Vagina (tissue), 2 donors: ENCODE measurements at regions not wholly inside any gene's neighbourhood (a gene's known extent, or its start where the extent isn't known, plus 50 kb on each side); places are given as distances from the start of the nearest gene placed in this dataset.

ENCODE experiments used
- DNase-seq, 2 donors: peaks; one replicate each; pipeline ENCODE4 v3.0.0-alpha.2; 2017; ENCODE audit errors: extremely low spot score in 2 of 2
- H3K27ac ChIP-seq: fragments of 200-600 bp; sonication (generic); one replicate; pipeline ENCODE4 v1.5.1; 2019
- H3K27me3 ChIP-seq: fragments of 200-600 bp; sonication (generic); one replicate; pipeline ENCODE4 v1.5.1; 2019
- H3K36me3 ChIP-seq, 2 donors: fragments of 200-600 bp; sonication (generic); one replicate each; pipeline ENCODE4 v1.5.1; 2017 to 2019
- H3K4me1 ChIP-seq: fragments of 200-600 bp; sonication (generic); one replicate; pipeline ENCODE4 v1.5.1; 2019
- H3K4me3 ChIP-seq, 2 donors: fragments of 200-600 bp; sonication (generic); 1 replicate in 1 of 2; 2 replicates in 1 of 2; pipeline ENCODE4 v1.5.1; 2016 to 2019
- H3K9me3 ChIP-seq: fragments of 200-600 bp; sonication (generic); one replicate; pipeline ENCODE4 v1.5.1; 2019
- POLR2A ChIP-seq, 2 donors: fragments of 450-650 bp; IDR thresholded peaks; one replicate each; pipeline ENCODE4 v1.6.1; 2017; ENCODE audit warnings: antibody characterized with exemption in 2 of 2, mild to moderate bottlenecking in 2 of 2, moderate library complexity in 2 of 2
- POLR2AphosphoS5 ChIP-seq, 2 donors: sonication (generic); formaldehyde crosslinking; IDR thresholded peaks; one replicate each; pipeline ENCODE4 v1.9.0; 2017; ENCODE audit warnings: antibody characterized with exemption in 2 of 2, mild to moderate bottlenecking in 2 of 2, low read depth in 1 of 2; ENCODE audit not compliant: insufficient read depth in 1 of 2
- intact Hi-C: fragments of 100-400 bp; cut with DNase I; formaldehyde crosslinking; loops from one replicate; pipeline ENCODE4 v1.15.1; 2023
- TF ChIP-seq, protein P1 (sequence below), 3 experiments: fragments of 450-650 bp in 2 of 3; fragments of 200-600 bp in 1 of 3; sonication (generic) in 1 of 3; IDR thresholded peaks; one replicate each; pipeline ENCODE4 v1.5.1; 2017 to 2019; ENCODE audit warnings: antibody characterized with exemption in 3 of 3, mild to moderate bottlenecking in 2 of 3, moderate library complexity in 2 of 3

GRCh38 chr1:95339377-95339776, 105.4 kb downstream of the RWDD3 start:
- no peaks in the 10 kb centered on the region for H3K4me1 ChIP-seq
- intact Hi-C loops = no loop called here
- TF ChIP-seq, protein P1, sequence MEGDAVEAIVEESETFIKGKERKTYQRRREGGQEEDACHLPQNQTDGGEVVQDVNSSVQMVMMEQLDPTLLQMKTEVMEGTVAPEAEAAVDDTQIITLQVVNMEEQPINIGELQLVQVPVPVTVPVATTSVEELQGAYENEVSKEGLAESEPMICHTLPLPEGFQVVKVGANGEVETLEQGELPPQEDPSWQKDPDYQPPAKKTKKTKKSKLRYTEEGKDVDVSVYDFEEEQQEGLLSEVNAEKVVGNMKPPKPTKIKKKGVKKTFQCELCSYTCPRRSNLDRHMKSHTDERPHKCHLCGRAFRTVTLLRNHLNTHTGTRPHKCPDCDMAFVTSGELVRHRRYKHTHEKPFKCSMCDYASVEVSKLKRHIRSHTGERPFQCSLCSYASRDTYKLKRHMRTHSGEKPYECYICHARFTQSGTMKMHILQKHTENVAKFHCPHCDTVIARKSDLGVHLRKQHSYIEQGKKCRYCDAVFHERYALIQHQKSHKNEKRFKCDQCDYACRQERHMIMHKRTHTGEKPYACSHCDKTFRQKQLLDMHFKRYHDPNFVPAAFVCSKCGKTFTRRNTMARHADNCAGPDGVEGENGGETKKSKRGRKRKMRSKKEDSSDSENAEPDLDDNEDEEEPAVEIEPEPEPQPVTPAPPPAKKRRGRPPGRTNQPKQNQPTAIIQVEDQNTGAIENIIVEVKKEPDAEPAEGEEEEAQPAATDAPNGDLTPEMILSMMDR (IDR thresholded peaks at IDR 0.05) = no peak
- no peak for TF ChIP-seq POLR2A (IDR thresholded peaks at IDR 0.05)
- TF ChIP-seq POLR2AphosphoS5 (IDR thresholded peaks at IDR 0.05; ENCODE audit: insufficient read depth in 1 of 2, low read depth in 1 of 2) = no peak
- H3K4me3 ChIP-seq = no peak overlapping the region
- DNase-seq = no peak
- H3K36me3 ChIP-seq = no peaks in the 10 kb centered on the region
- H3K27me3 ChIP-seq = no peaks in the 10 kb centered on the region
- no peaks in the 10 kb centered on the region for H3K9me3 ChIP-seq
- H3K27ac ChIP-seq = no peak overlapping the region

GRCh38 chr1:95340061-95340460, 106.1 kb downstream of the RWDD3 start:
- intact Hi-C loops = no loop called here
- TF ChIP-seq POLR2AphosphoS5 (IDR thresholded peaks at IDR 0.05; ENCODE audit: insufficient read depth in 1 of 2, low read depth in 1 of 2) (no peak), POLR2A (IDR thresholded peaks at IDR 0.05) (no peak)
- TF ChIP-seq, protein P1 (IDR thresholded peaks at IDR 0.05) = no peak
- Histone ChIP-seq H3K4me1 (no peaks in the 10 kb centered on the region), H3K9me3 (no peaks in the 10 kb centered on the region), H3K4me3 (no peak overlapping the region), H3K27ac (no peak overlapping the region), H3K36me3 (no peaks in the 10 kb centered on the region), H3K27me3 (no peaks in the 10 kb centered on the region)
- no peak for DNase-seq

- Histone ChIP-seq H3K27ac (no peak overlapping the region), H3K9me3 (no peaks in the 10 kb centered on the region), H3K36me3 (no peaks in the 10 kb centered on the region), H3K4me1 (no peaks in the 10 kb centered on the region), H3K27me3 (no peaks in the 10 kb centered on the region), H3K4me3 (no peak overlapping the region)
- DNase-seq = no peak
- TF ChIP-seq, protein P1 (IDR thresholded peaks at IDR 0.05) = no peak
- TF ChIP-seq POLR2A (IDR thresholded peaks at IDR 0.05) (no peak), POLR2AphosphoS5 (IDR thresholded peaks at IDR 0.05; ENCODE audit: insufficient read depth in 1 of 2, low read depth in 1 of 2) (no peak)
- intact Hi-C loops = no loop called here
Observed at GRCh38 chr1:95352767-95353166, 118.8 kb downstream of the RWDD3 start.

DNA sequence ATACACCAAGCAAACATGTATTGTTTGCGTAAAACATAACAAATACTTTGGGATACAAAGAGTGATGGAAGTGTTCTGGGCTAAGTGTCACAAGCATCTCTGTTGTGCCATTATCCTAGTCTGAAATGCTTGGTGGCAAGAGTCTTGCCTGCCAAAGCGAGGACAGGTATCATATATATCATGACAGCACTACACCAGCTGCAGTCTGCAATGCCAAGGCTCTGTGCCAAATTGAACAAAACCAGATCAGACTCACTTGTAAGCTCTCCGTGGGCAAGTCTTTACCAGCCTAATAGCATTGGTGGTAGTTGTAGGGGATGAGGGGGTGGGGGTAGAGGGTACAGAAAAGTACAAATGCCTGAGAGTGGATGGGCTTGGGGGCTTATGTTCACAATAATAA, 119.2 kb downstream of the RWDD3 start:
- no peaks in the 10 kb centered on the region for H3K27me3 ChIP-seq
- H3K9me3 ChIP-seq = no peaks in the 10 kb centered on the region
- no peak overlapping the region for H3K27ac ChIP-seq
- TF ChIP-seq, protein P1 (IDR thresholded peaks at IDR 0.05) = no peak
- TF ChIP-seq POLR2A (IDR thresholded peaks at IDR 0.05) (no peak), POLR2AphosphoS5 (IDR thresholded peaks at IDR 0.05; ENCODE audit: insufficient read depth in 1 of 2, low read depth in 1 of 2) (no peak)
- no peak overlapping the region for H3K4me3 ChIP-seq
- intact Hi-C loops = no loop called here
- DNase-seq = no peak
- no peaks in the 10 kb centered on the region for H3K4me1 ChIP-seq
- H3K36me3 ChIP-seq = no peaks in the 10 kb centered on the region

DNA sequence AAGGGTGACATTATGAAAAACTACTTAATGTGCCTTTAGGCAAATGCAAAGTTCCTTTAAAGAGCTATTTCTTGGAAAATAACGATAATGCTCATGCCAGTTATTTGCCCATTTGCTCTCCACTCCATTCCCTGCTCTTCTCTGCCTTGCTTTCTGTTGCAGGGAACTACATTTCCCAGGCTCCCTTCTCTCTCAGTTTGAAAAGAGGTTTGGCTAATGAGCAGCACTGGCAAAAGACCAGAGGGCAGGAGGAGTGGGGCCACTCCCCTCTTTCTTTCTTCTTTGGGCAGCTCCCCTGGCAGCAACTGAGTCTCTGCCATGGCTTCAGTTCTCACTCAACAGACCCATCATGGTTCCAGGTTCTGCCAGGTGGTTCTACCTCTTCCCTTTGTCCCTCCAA, 130.5 kb downstream of the RWDD3 start:
- no peak overlapping the region for H3K4me3 ChIP-seq
- intact Hi-C loops = no loop called here
- no peak overlapping the region for H3K27ac ChIP-seq
- DNase-seq = no peak
- no peaks in the 10 kb centered on the region for H3K27me3 ChIP-seq
- TF ChIP-seq, protein P1 (IDR thresholded peaks at IDR 0.05) = no peak
- no peak for TF ChIP-seq POLR2A (IDR thresholded peaks at IDR 0.05)
- no peak for TF ChIP-seq POLR2AphosphoS5 (IDR thresholded peaks at IDR 0.05; ENCODE audit: insufficient read depth in 1 of 2, low read depth in 1 of 2)
- no peaks in the 10 kb centered on the region for H3K4me1 ChIP-seq
- H3K36me3 ChIP-seq = no peaks in the 10 kb centered on the region
- H3K9me3 ChIP-seq = no peaks in the 10 kb centered on the region
